H1 (cell line): ENCODE measurements at regions not wholly inside any gene's neighbourhood (a gene's known extent, or its start where the extent isn't known, plus 50 kb on each side); places are given as distances from the start of the nearest gene placed in this dataset.

Experiments used
- CTCF ChIA-PET: fragments of 300-600 bp; sonication (Branson Sonifier 250); formaldehyde crosslinking; loops from one replicate; lab custom pipeline; 2021; ENCODE audit not compliant: partially characterized antibody; lab: Charles Lee
- POLR2A ChIA-PET: fragments of 300-600 bp; sonication (Branson Sonifier 250); formaldehyde crosslinking; loops from one replicate; lab custom pipeline; 2021; ENCODE audit warnings: inconsistent platforms; ENCODE audit not compliant: partially characterized antibody; lab: Charles Lee
- DNase-seq, 2 experiments: peaks; one replicate each; pipeline versions ENCODE4 v3.0.0 to v3.0.0-alpha.2; 2010 to 2022; ENCODE audit warnings: low spot score in 2 of 2, low read depth in 1 of 2, mixed read lengths in 1 of 2
- FAIRE-seq: peaks from 2 replicates; lab custom pipeline; 2011; peaks lifted over from hg19 to GRCh38; lab: Jason Lieb, UNC
- H2AFZ ChIP-seq: 2 replicates; pipeline ENCODE4 v1.8.1; 2012; ENCODE audit warnings: low read length, inconsistent platforms
- H2AK5ac ChIP-seq: 2 replicates; pipeline ENCODE4 v1.6.1; 2013; ENCODE audit warnings: low read depth, low read length
- H2BK120ac ChIP-seq: replicated peaks from 2 replicates; pipeline ENCODE3; 2013; ENCODE audit warnings: low read depth, low read length, inconsistent platforms
- H2BK12ac ChIP-seq: 2 replicates; pipeline ENCODE4 v1.6.1; 2013; ENCODE audit warnings: low read depth, low read length
- H2BK15ac ChIP-seq: 2 replicates; pipeline ENCODE4 v1.6.1; 2013; ENCODE audit warnings: low read length
- H2BK20ac ChIP-seq: 2 replicates; pipeline ENCODE4 v1.6.1; 2013; ENCODE audit warnings: low read length
- H2BK5ac ChIP-seq: 2 replicates; pipeline ENCODE4 v1.6.1; 2013; ENCODE audit warnings: low read depth, low read length
- H3K14ac ChIP-seq: 2 replicates; pipeline ENCODE4 v1.6.1; 2013; ENCODE audit warnings: inconsistent platforms; ENCODE audit not compliant: insufficient read length
- H3K18ac ChIP-seq: 2 replicates; pipeline ENCODE4 v1.6.1; 2013; ENCODE audit warnings: low read length; ENCODE audit errors: extremely low read depth
- H3K23ac ChIP-seq: 2 replicates; pipeline ENCODE4 v1.6.1; 2013; ENCODE audit warnings: inconsistent platforms; ENCODE audit not compliant: insufficient read length
- H3K23me2 ChIP-seq: 2 replicates; pipeline ENCODE4 v1.6.1; 2013; ENCODE audit warnings: low read depth, low read length
- H3K27ac ChIP-seq: 2 replicates; pipeline ENCODE4 v1.6.1; 2011; ENCODE audit warnings: low read depth, low read length, inconsistent platforms
- H3K27me3 ChIP-seq, 4 experiments: replicated peaks in 1 of 4; 1 replicate in 1 of 4; 2 replicates in 3 of 4; pipeline versions ENCODE4 v1.6.1 to v1.8.1; 2011 to 2013; ENCODE audit warnings: low read length in 3 of 4, mild to moderate bottlenecking in 3 of 4, inconsistent platforms in 2 of 4, mixed read lengths in 2 of 4, moderate library complexity in 1 of 4; ENCODE audit not compliant: control insufficient read depth in 3 of 4, insufficient read depth in 3 of 4; ENCODE audit errors: extremely low read depth in 1 of 4
- H3K36me3 ChIP-seq, 4 experiments: 2 replicates each; pipeline versions ENCODE4 v1.6.1 to v1.8.1; 2011 to 2013; ENCODE audit warnings: mild to moderate bottlenecking in 4 of 4, low read length in 3 of 4, moderate library complexity in 2 of 4, control low read depth in 1 of 4, inconsistent platforms in 1 of 4; ENCODE audit not compliant: insufficient read depth in 4 of 4, control insufficient read depth in 2 of 4
- H3K4ac ChIP-seq: replicated peaks from 2 replicates; pipeline ENCODE3; 2013; ENCODE audit warnings: low read length, low read depth, mixed read lengths, inconsistent platforms; ENCODE audit not compliant: insufficient read length
- H3K4me1 ChIP-seq, 4 experiments: replicated peaks in 1 of 4; 1 replicate in 1 of 4; 2 replicates in 3 of 4; pipeline versions ENCODE4 v1.6.1 to v1.8.1; 2011 to 2013; ENCODE audit warnings: low read length in 3 of 4, inconsistent platforms in 2 of 4, mixed read lengths in 1 of 4; ENCODE audit not compliant: insufficient read depth in 4 of 4, control insufficient read depth in 3 of 4
- H3K4me2 ChIP-seq, 2 experiments: 2 replicates each; pipeline versions ENCODE4 v1.6.1 to v1.8.1; 2011 to 2013; ENCODE audit warnings: low read depth in 2 of 2, low read length in 2 of 2, control low read depth in 1 of 2, inconsistent platforms in 1 of 2, mild to moderate bottlenecking in 1 of 2; ENCODE audit not compliant: insufficient read depth in 1 of 2
- H3K4me3 ChIP-seq, 4 experiments: fragments of 200-600, 300-600 bp in 1 of 4; sonication (generic), shearing (Covaris generic), sonication (Bioruptor Twin) in 1 of 4; 2 replicates each; pipeline versions ENCODE4 v1.5.1 to v1.8.1; 2011 to 2016; ENCODE audit warnings: low read length in 4 of 4, low read depth in 3 of 4, control low read depth in 2 of 4, inconsistent platforms in 2 of 4, mild to moderate bottlenecking in 2 of 4, mixed read lengths in 1 of 4, moderate library complexity in 1 of 4; ENCODE audit not compliant: insufficient read depth in 2 of 4; ENCODE audit errors: extremely low read depth in 1 of 4
- H3K56ac ChIP-seq: replicated peaks from 2 replicates; pipeline ENCODE3; 2013; ENCODE audit warnings: low read depth, mild to moderate bottlenecking, mixed read lengths, low read length, inconsistent platforms; ENCODE audit not compliant: insufficient read length
- H3K79me1 ChIP-seq: 2 replicates; pipeline ENCODE4 v1.6.1; 2013; ENCODE audit warnings: low read depth, low read length, control low read depth
- H3K79me2 ChIP-seq, 2 experiments: 2 replicates each; pipeline versions ENCODE4 v1.6.1 to v1.8.1; 2012 to 2013; ENCODE audit warnings: low read length in 2 of 2, mild to moderate bottlenecking in 2 of 2, inconsistent platforms in 1 of 2; ENCODE audit not compliant: insufficient read depth in 2 of 2, control insufficient read depth in 1 of 2
- H3K9ac ChIP-seq, 4 experiments: replicated peaks in 1 of 4; 1 replicate in 1 of 4; 2 replicates in 3 of 4; pipeline versions ENCODE4 v1.6.1 to v1.8.1; 2011 to 2013; ENCODE audit warnings: low read depth in 3 of 4, low read length in 3 of 4, control low read depth in 2 of 4, mild to moderate bottlenecking in 2 of 4, moderate library complexity in 2 of 4, inconsistent platforms in 1 of 4; ENCODE audit errors: extremely low read depth in 1 of 4
- H3K9me3 ChIP-seq, 2 experiments: 2 replicates each; pipeline versions ENCODE4 v1.6.1 to v1.8.1; 2012 to 2013; ENCODE audit warnings: mild to moderate bottlenecking in 2 of 2, moderate library complexity in 2 of 2, control low read depth in 1 of 2, inconsistent platforms in 1 of 2, low read depth in 1 of 2, low read length in 1 of 2, mixed read lengths in 1 of 2; ENCODE audit not compliant: insufficient read depth in 2 of 2
- H4K20me1 ChIP-seq, 2 experiments: replicated peaks in 1 of 2; 2 replicates each; pipeline versions ENCODE3 to v1.8.1; 2011 to 2013; ENCODE audit warnings: inconsistent platforms in 2 of 2, low read length in 2 of 2, mild to moderate bottlenecking in 1 of 2; ENCODE audit not compliant: insufficient read depth in 2 of 2, control insufficient read depth in 1 of 2
- H4K5ac ChIP-seq: 2 replicates; pipeline ENCODE4 v1.6.1; 2013; ENCODE audit warnings: low read length, low read depth, mixed read lengths, inconsistent platforms; ENCODE audit not compliant: insufficient read length
- H4K8ac ChIP-seq: 2 replicates; pipeline ENCODE4 v1.8.0; 2013; ENCODE audit warnings: mild to moderate bottlenecking, moderate library complexity, low read length, inconsistent platforms; ENCODE audit not compliant: insufficient read depth; ENCODE audit errors: extremely low read depth
- H4K91ac ChIP-seq: replicated peaks from 2 replicates; pipeline ENCODE3; 2013; ENCODE audit warnings: low read length, mixed read lengths, inconsistent platforms; ENCODE audit not compliant: insufficient read length
- POU5F1 ChIP-seq: IDR thresholded peaks from 2 replicates; pipeline ENCODE4 v1.6.1; 2011; ENCODE audit warnings: low read depth, mild to moderate bottlenecking, low read length, moderate library complexity
- SP2 ChIP-seq: IDR thresholded peaks from 2 replicates; pipeline ENCODE4 v1.6.1; 2012; ENCODE audit warnings: mild to moderate bottlenecking, low read length, inconsistent platforms
- WGBS, 2 experiments: shearing (Covaris generic) in 1 of 2; methylation state at CpG; one replicate each; pipeline versions ENCODE4 v1.1.6 to v1.1.7; 2013 to 2015; ENCODE audit warnings: low lambda C conversion rate in 2 of 2, mixed read lengths in 2 of 2, inconsistent platforms in 1 of 2, low coverage in 1 of 2, missing lambda C conversion rate in 1 of 2; ENCODE audit not compliant: insufficient replicate concordance in 2 of 2, insufficient coverage in 1 of 2, insufficient read length in 1 of 2; ENCODE audit errors: extremely low coverage in 1 of 2, missing lambda C conversion rate in 1 of 2; 5-methylcytosine and 5-hydroxymethylcytosine counted together
- TF ChIP-seq, protein P1 (sequence below), 3 experiments: IDR thresholded peaks; 1 replicate in 2 of 3; 2 replicates in 1 of 3; pipeline versions ENCODE4 v1.5.1 to v1.6.1; 2011; ENCODE audit warnings: low read length in 3 of 3, mild to moderate bottlenecking in 3 of 3, inconsistent platforms in 2 of 3, low read depth in 1 of 3, moderate library complexity in 1 of 3; ENCODE audit not compliant: insufficient read depth in 1 of 3; ENCODE audit errors: control extremely low read depth in 1 of 3

DNA sequence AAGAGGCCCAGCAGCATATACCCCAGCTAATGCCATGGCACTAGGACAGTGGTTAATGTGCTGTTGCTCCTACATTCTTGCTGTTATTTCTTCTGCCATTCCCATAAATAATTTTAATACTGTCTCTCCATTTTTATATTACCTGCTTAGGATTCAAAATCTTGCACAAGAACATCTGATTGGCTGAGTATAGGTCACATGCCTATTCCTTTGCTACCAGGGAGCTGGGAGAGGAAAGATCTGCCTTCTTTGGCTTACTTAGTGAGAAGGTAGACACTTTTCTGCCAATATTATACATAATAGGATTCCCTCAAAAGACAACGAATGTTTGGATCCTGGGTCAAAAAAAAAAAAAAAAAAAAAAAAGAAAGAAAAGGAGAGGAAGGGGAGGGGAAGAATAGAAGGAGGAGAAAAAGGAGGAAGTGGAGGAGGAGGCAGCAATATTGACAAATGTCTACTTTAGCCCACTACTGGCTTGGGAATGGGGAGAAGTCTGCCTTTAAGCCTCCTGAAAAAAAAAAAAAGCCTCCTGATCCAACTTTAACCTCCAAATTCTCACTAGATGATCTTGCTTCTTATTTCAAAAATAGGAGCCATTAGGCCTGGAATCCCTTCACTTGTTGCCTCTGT lies 134.5 kb upstream of the HNRNPU start:
- H2BK15ac ChIP-seq = no peak overlapping the region
- H3K79me2 ChIP-seq = no peaks in the 10 kb centered on the region
- no peak for FAIRE-seq
- H3K23me2 ChIP-seq = no peaks in the 10 kb centered on the region
- H3K18ac ChIP-seq = no peak overlapping the region
- H3K23ac ChIP-seq = no peak overlapping the region
- POLR2A ChIA-PET = interaction anchor here (1.2 kb wide), 1 partner anchor 9 kb away, joined by 3 read pairs; no protein-coding TSS in a partner anchor
- no peak overlapping the region for H2BK20ac ChIP-seq
- CTCF ChIA-PET = interaction anchor here (0.9 kb wide), 1 partner anchor 105 kb away, joined by 3 read pairs; no protein-coding TSS in a partner anchor
- H3K27ac ChIP-seq = no peak overlapping the region
- WGBS, 2 experiments = 100% methylated on average over 1 of the region's 1 CpG; no CpG with 5 or more reads in 1 of the 2 experiments
- no peak overlapping the region for H3K4me3 ChIP-seq
- H2AFZ ChIP-seq = no peak overlapping the region
- no peaks in the 10 kb centered on the region for H3K4me1 ChIP-seq
- no peaks in the 10 kb centered on the region for H3K9me3 ChIP-seq
- no peak overlapping the region for H3K4ac ChIP-seq
- no peak overlapping the region for H3K56ac ChIP-seq
- no peak for DNase-seq
- H4K20me1 ChIP-seq = no peaks in the 10 kb centered on the region
- no peak overlapping the region for H4K5ac ChIP-seq
- H3K79me1 ChIP-seq = no peaks in the 10 kb centered on the region
- H3K27me3 ChIP-seq = no peaks in the 10 kb centered on the region
- no peak overlapping the region for H4K8ac ChIP-seq
- no peak overlapping the region for H2AK5ac ChIP-seq
- no peak overlapping the region for H3K4me2 ChIP-seq
- no peak overlapping the region for H3K14ac ChIP-seq
- no peaks in the 10 kb centered on the region; a peak in 1 of 8 replicates for H3K36me3 ChIP-seq
- H2BK5ac ChIP-seq = no peak overlapping the region
- H4K91ac ChIP-seq = no peak overlapping the region
- no peak overlapping the region for H2BK120ac ChIP-seq
- H2BK12ac ChIP-seq = no peak overlapping the region
- no peak overlapping the region for H3K9ac ChIP-seq
- no peak for TF ChIP-seq POU5F1
- no peak for TF ChIP-seq SP2
- TF ChIP-seq, protein P1, sequence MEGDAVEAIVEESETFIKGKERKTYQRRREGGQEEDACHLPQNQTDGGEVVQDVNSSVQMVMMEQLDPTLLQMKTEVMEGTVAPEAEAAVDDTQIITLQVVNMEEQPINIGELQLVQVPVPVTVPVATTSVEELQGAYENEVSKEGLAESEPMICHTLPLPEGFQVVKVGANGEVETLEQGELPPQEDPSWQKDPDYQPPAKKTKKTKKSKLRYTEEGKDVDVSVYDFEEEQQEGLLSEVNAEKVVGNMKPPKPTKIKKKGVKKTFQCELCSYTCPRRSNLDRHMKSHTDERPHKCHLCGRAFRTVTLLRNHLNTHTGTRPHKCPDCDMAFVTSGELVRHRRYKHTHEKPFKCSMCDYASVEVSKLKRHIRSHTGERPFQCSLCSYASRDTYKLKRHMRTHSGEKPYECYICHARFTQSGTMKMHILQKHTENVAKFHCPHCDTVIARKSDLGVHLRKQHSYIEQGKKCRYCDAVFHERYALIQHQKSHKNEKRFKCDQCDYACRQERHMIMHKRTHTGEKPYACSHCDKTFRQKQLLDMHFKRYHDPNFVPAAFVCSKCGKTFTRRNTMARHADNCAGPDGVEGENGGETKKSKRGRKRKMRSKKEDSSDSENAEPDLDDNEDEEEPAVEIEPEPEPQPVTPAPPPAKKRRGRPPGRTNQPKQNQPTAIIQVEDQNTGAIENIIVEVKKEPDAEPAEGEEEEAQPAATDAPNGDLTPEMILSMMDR (IDR thresholded peaks at IDR 0.05; ENCODE audit: control extremely low read depth in 1 of 3, insufficient read depth in 1 of 3, low read depth in 1 of 3, low read length in 3 of 3) = no peak
